Testis (tissue), 2 donors: ENCODE measurements at regions not wholly inside any gene's neighbourhood (a gene's known extent, or its start where the extent isn't known, plus 50 kb on each side); places are given as distances from the start of the nearest gene placed in this dataset.
"Not testable (repeated sequence)": the region's sequence is repeated elsewhere in the genome, so short reads cannot be mapped to it uniquely, and the experiment has no call there.

Source experiments
- POLR2A ChIP-seq: fragments of 450-650 bp; IDR thresholded peaks from one replicate; pipeline ENCODE4 v1.6.1; 2017; ENCODE audit warnings: antibody characterized with exemption, mild to moderate bottlenecking, moderate library complexity
- TF ChIP-seq, protein P1 (sequence below), 3 experiments: fragments of 450-650 bp in 2 of 3; fragments of 200-600 bp in 1 of 3; sonication (generic) in 1 of 3; IDR thresholded peaks; one replicate each; pipeline ENCODE4 v1.5.1; 2016 to 2019; ENCODE audit warnings: antibody characterized with exemption in 3 of 3, mild to moderate bottlenecking in 2 of 3, moderate library complexity in 1 of 3

- TF ChIP-seq, protein P1, sequence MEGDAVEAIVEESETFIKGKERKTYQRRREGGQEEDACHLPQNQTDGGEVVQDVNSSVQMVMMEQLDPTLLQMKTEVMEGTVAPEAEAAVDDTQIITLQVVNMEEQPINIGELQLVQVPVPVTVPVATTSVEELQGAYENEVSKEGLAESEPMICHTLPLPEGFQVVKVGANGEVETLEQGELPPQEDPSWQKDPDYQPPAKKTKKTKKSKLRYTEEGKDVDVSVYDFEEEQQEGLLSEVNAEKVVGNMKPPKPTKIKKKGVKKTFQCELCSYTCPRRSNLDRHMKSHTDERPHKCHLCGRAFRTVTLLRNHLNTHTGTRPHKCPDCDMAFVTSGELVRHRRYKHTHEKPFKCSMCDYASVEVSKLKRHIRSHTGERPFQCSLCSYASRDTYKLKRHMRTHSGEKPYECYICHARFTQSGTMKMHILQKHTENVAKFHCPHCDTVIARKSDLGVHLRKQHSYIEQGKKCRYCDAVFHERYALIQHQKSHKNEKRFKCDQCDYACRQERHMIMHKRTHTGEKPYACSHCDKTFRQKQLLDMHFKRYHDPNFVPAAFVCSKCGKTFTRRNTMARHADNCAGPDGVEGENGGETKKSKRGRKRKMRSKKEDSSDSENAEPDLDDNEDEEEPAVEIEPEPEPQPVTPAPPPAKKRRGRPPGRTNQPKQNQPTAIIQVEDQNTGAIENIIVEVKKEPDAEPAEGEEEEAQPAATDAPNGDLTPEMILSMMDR (IDR thresholded peaks at IDR 0.05), result not testable (repeated sequence)
- TF ChIP-seq POLR2A, result not testable (repeated sequence)
Measured at GRCh38 chr5:84863936-84864335, 479.3 kb upstream of the EDIL3 start.
